Ishikawa (cell line): ENCODE measurements at regions not wholly inside any gene's neighbourhood (a gene's known extent, or its start where the extent isn't known, plus 50 kb on each side); places are given as distances from the start of the nearest gene placed in this dataset.

Experiments used
- CEBPB ChIP-seq: IDR thresholded peaks from 2 replicates; pipeline ENCODE4 v1.6.1; 2012
- CREB1 ChIP-seq: IDR thresholded peaks from 2 replicates; pipeline ENCODE4 v1.6.1; 2012; ENCODE audit warnings: low read depth
- EGR1 ChIP-seq: IDR thresholded peaks from 2 replicates; pipeline ENCODE4 v1.6.1; 2012
- EP300 ChIP-seq: IDR thresholded peaks from 2 replicates; pipeline ENCODE4 v1.6.1; 2012; ENCODE audit warnings: borderline replicate concordance
- MAX ChIP-seq: IDR thresholded peaks from 2 replicates; pipeline ENCODE4 v1.6.1; 2012
- NFIC ChIP-seq: IDR thresholded peaks from 2 replicates; pipeline ENCODE4 v1.6.1; 2012
- RAD21 ChIP-seq: IDR thresholded peaks from 2 replicates; pipeline ENCODE4 v1.6.1; 2012; ENCODE audit warnings: low read depth
- REST ChIP-seq: IDR thresholded peaks from 2 replicates; pipeline ENCODE4 v1.6.1; 2012; ENCODE audit warnings: low read depth, mild to moderate bottlenecking
- TEAD4 ChIP-seq: IDR thresholded peaks from 2 replicates; pipeline ENCODE4 v1.6.1; 2012
- USF1 ChIP-seq: IDR thresholded peaks from 2 replicates; pipeline ENCODE4 v1.6.1; 2012
- YY1 ChIP-seq: IDR thresholded peaks from 2 replicates; pipeline ENCODE4 v1.6.1; 2012; ENCODE audit warnings: low read depth

GRCh38 chr1:88544195-88544594 lies 139.9 kb upstream of the PKN2 start:
- TF ChIP-seq REST (no peak), NFIC (no peak), YY1 (no peak), EGR1 (no peak), CEBPB (no peak), EP300 (no peak), CREB1 (no peak), MAX (no peak), USF1 (no peak), RAD21 (no peak), TEAD4 (no peak)
